Pancreas (tissue), 10 donors: ENCODE measurements at regions not wholly inside any gene's neighbourhood (a gene's known extent, or its start where the extent isn't known, plus 50 kb on each side); places are given as distances from the start of the nearest gene placed in this dataset.

Source experiments
- ATAC-seq, 4 donors: fragments of 200-7000 bp; cut with Tn5 transposase; one replicate each; pipeline versions ENCODE4 v1.8.0 to v1.9.1; 2020; ENCODE audit warnings: mild to moderate bottlenecking in 4 of 4, moderate library complexity in 4 of 4
- DNase-seq, 6 donors: peaks; one replicate each; pipeline ENCODE4 v3.0.0-alpha.2; 2020
- FAIRE-seq: peaks from 2 replicates; lab custom pipeline; 2012; peaks lifted over from hg19 to GRCh38; lab: Jason Lieb, UNC
- H3K27ac ChIP-seq, 4 donors: fragments of 200-600 bp; sonication (generic); 1 replicate in 3 of 4; 2 replicates in 1 of 4; pipeline versions ENCODE4 v1.5.0 to v1.8.0; 2020
- H3K27me3 ChIP-seq, 4 donors: fragments of 200-600 bp; one replicate each; pipeline ENCODE4 v1.8.0; 2021
- H3K36me3 ChIP-seq, 3 donors: fragments of 200-600 bp; sonication (generic) in 1 of 3; one replicate each; pipeline versions ENCODE4 v1.5.0 to v1.8.0; 2020 to 2021
- H3K4me1 ChIP-seq, 3 donors: fragments of 200-600 bp; one replicate each; pipeline ENCODE4 v1.8.0; 2021
- H3K4me3 ChIP-seq, 4 donors: fragments of 200-600 bp; sonication (generic) in 2 of 4; one replicate each; pipeline versions ENCODE4 v1.5.0 to v1.8.0; 2020 to 2021
- H3K9me3 ChIP-seq, 4 donors: fragments of 200-600 bp; one replicate each; pipeline ENCODE4 v1.8.0; 2021
- CTCF ChIP-seq, 4 donors: fragments of 200-600 bp; sonication (generic) in 3 of 4; IDR thresholded peaks; one replicate each; pipeline versions ENCODE4 v1.5.0 to v1.8.0; 2021; ENCODE audit warnings: antibody characterized with exemption in 4 of 4
- WGBS, 2 donors: extraction: QIAGEN DNeasy Blood & Tissue Kit; methylation state at CpG; one replicate each; pipeline ENCODE4 v1.1.7; 2013; 5-methylcytosine and 5-hydroxymethylcytosine counted together
- intact Hi-C, 3 donors: fragments of 100-400 bp; cut with DNase I; formaldehyde crosslinking; loops; one replicate each; pipeline versions ENCODE4 v1.11.1 to v1.14.2; 2022
- donor health status: healthy with polysubstance abuse.
- donor health status: DM: no; HTN: no; CAD: no; lungs with moderate emphysema.
- donor health status: DM: no; HTN: no; CAD: no.
- donor health status: control.
- donor health status: control.
- donor health status: Bipolar disorder and iron deficiency.
- donor health status: DM: yes; HTN: yes; CAD: no.
- donor health status: DM: no; HTN: no; CAD: no.
- donor health status: DM: no; HTN: no; CAD: no.
- donor health status: DM: yes; HTN: yes; CAD: no.

- 3 to 4% methylated on average over 3 of the region's 3 CpGs for WGBS, 2 donors
- intact Hi-C loops: no loop called here
- peak; percentile 75 to 89 (median 82) for ATAC-seq
- peak in 3 of 6 donors; percentile 24 to 46 (median 43) for DNase-seq
- H3K4me1 ChIP-seq: peaks cover 5 to 12% (median 11%) of the 10 kb centered on the region in 3 donors
- peak overlapping the region in 2 of 4 donors; percentile 17 to 28 for H3K27ac ChIP-seq
- no peak for FAIRE-seq
- no peaks in the 10 kb centered on the region for H3K36me3 ChIP-seq
- no peak for TF ChIP-seq CTCF (IDR thresholded peaks at IDR 0.05)
- H3K27me3 ChIP-seq: no peaks in the 10 kb centered on the region
- no peaks in the 10 kb centered on the region for H3K9me3 ChIP-seq
- H3K4me3 ChIP-seq: no peak overlapping the region
Observed at GRCh38 chr1:81681601-81682266, 119.0 kb upstream of the ADGRL2 start.

- WGBS, 2 donors: 2 to 9% methylated on average over 2 of the region's 2 CpGs
- no peak for TF ChIP-seq CTCF (IDR thresholded peaks at IDR 0.05)
- FAIRE-seq: no peak
- Histone ChIP-seq H3K27ac (peak overlapping the region in 2 of 4 donors; percentile 17 to 28), H3K27me3 (no peaks in the 10 kb centered on the region), H3K4me1 (peaks cover 5 to 12% (median 11%) of the 10 kb centered on the region in 3 donors), H3K4me3 (no peak overlapping the region), H3K36me3 (no peaks in the 10 kb centered on the region), H3K9me3 (no peaks in the 10 kb centered on the region)
- intact Hi-C loops: no loop called here
- no peak for DNase-seq
- peak; percentile 17 to 46 (median 34) for ATAC-seq
Observed at GRCh38 chr1:81681114-81681513, 119.6 kb upstream of the ADGRL2 start.

- intact Hi-C loops: no loop called here
- no peak for TF ChIP-seq CTCF (IDR thresholded peaks at IDR 0.05)
- no peaks in the 10 kb centered on the region for H3K27me3 ChIP-seq
- H3K36me3 ChIP-seq: no peaks in the 10 kb centered on the region
- H3K4me3 ChIP-seq: no peak overlapping the region
- no peaks in the 10 kb centered on the region for H3K9me3 ChIP-seq
- no peak for FAIRE-seq
- 79 to 82% methylated on average over 3 of the region's 3 CpGs for WGBS, 2 donors
- H3K4me1 ChIP-seq: peaks cover 5 to 12% (median 11%) of the 10 kb centered on the region in 3 donors
- DNase-seq: no peak
- ATAC-seq: peak in 1 of 4 donors; percentile 48
- H3K27ac ChIP-seq: no peak overlapping the region
Observed at GRCh38 chr1:81679942-81680341, 120.8 kb upstream of the ADGRL2 start.

- intact Hi-C loops: no loop called here
- DNase-seq (no peak), FAIRE-seq (no peak), ATAC-seq (peak in 3 of 4 donors; percentile 32 to 50 (median 43))
- 38 to 53% methylated on average over 3 of the region's 3 CpGs for WGBS, 2 donors
- Histone ChIP-seq H3K9me3 (no peaks in the 10 kb centered on the region), H3K36me3 (no peaks in the 10 kb centered on the region), H3K27ac (no peak overlapping the region), H3K27me3 (no peaks in the 10 kb centered on the region), H3K4me1 (peaks cover 5 to 12% (median 11%) of the 10 kb centered on the region in 3 donors), H3K4me3 (no peak overlapping the region)
- no peak for TF ChIP-seq CTCF (IDR thresholded peaks at IDR 0.05)
Observed at GRCh38 chr1:81678779-81679178, 122.0 kb upstream of the ADGRL2 start.

GRCh38 chr1:81672766-81673165 is 128.0 kb upstream of the ADGRL2 start:
- no peak for TF ChIP-seq CTCF (IDR thresholded peaks at IDR 0.05)
- ATAC-seq (no peak), FAIRE-seq (no peak)

More at GRCh38 chr1:81672766-81673165, 128.0 kb upstream of the ADGRL2 start:
- Histone ChIP-seq H3K4me3 (no peak overlapping the region), H3K27me3 (no peaks in the 10 kb centered on the region), H3K4me1 (peaks cover 0 to 3% (median 0%) of the 10 kb centered on the region in 3 donors), H3K36me3 (no peaks in the 10 kb centered on the region), H3K27ac (no peak overlapping the region), H3K9me3 (no peaks in the 10 kb centered on the region)
- intact Hi-C loops: no loop called here
- no peak for DNase-seq
